SK-N-SH (cell line): ENCODE measurements at regions not wholly inside any gene's neighbourhood (a gene's known extent, or its start where the extent isn't known, plus 50 kb on each side); places are given as distances from the start of the nearest gene placed in this dataset.

ENCODE experiments used
- CTCF ChIA-PET: fragments of 300-600, 350-600 bp; formaldehyde crosslinking; extraction: SDS; loops from one replicate; lab custom pipeline; 2021; lab: Yijun Ruan, JAX
- POLR2A ChIA-PET: fragments of 350-600 bp; sonication (Branson Sonifier 250); formaldehyde crosslinking; extraction: SDS; loops from one replicate; lab custom pipeline; 2020; ENCODE audit warnings: antibody characterized with exemption, inconsistent platforms; lab: Yijun Ruan, JAX
- DNase-seq: peaks from one replicate; pipeline ENCODE4 v3.0.0; 2012
- H2AFZ ChIP-seq: fragments of 200-600 bp; sonication (generic); 2 replicates; pipeline ENCODE4 v1.8.1; 2016; ENCODE audit warnings: antibody characterized with exemption, mild to moderate bottlenecking, low read depth
- H3F3A ChIP-seq: fragments of 200-600 bp; sonication (generic); replicated peaks from 2 replicates; pipeline ENCODE3; 2016; ENCODE audit warnings: antibody characterized with exemption, mild to moderate bottlenecking; ENCODE audit not compliant: insufficient read depth
- H3K27ac ChIP-seq, 2 experiments: fragments of 200-500 bp in 1 of 2; fragments of 200-600 bp in 1 of 2; sonication (Bioruptor generic) in 1 of 2; sonication (generic), shearing (Covaris generic) in 1 of 2; 2 replicates each; pipeline versions ENCODE4 v1.5.1 to v1.6.1; 2014 to 2016; ENCODE audit warnings: low read depth in 2 of 2, inconsistent platforms in 1 of 2, low read length in 1 of 2, mild to moderate bottlenecking in 1 of 2, mixed read lengths in 1 of 2
- H3K27me3 ChIP-seq: fragments of 200-600 bp; sonication (generic), shearing (Covaris generic); 2 replicates; pipeline ENCODE4 v1.6.1; 2016; ENCODE audit warnings: mixed run types; ENCODE audit not compliant: insufficient read depth
- H3K36me3 ChIP-seq, 2 experiments: fragments of 200-500 bp in 1 of 2; fragments of 200-600 bp in 1 of 2; sonication (Bioruptor generic) in 1 of 2; sonication (generic) in 1 of 2; replicated peaks in 1 of 2; 2 replicates each; pipeline versions ENCODE3 to v1.5.1; 2014 to 2016; ENCODE audit warnings: low read length in 1 of 2, mild to moderate bottlenecking in 1 of 2; ENCODE audit not compliant: insufficient read depth in 2 of 2, control insufficient read depth in 1 of 2
- H3K4me1 ChIP-seq, 2 experiments: fragments of 200-500 bp in 1 of 2; fragments of 200-600 bp in 1 of 2; sonication (Bioruptor generic) in 1 of 2; sonication (generic), shearing (Covaris generic) in 1 of 2; 2 replicates each; pipeline versions ENCODE4 v1.5.1 to v1.6.1; 2014 to 2016; ENCODE audit warnings: low read depth in 1 of 2, low read length in 1 of 2, mixed run types in 1 of 2; ENCODE audit not compliant: insufficient read depth in 2 of 2, control insufficient read depth in 1 of 2
- H3K4me2 ChIP-seq: fragments of 200-600 bp; sonication (generic), shearing (Covaris generic); 2 replicates; pipeline ENCODE4 v1.6.1; 2017; ENCODE audit warnings: mixed run types
- H3K4me3 ChIP-seq, 2 experiments: fragments of 200-500 bp in 1 of 2; fragments of 200-600 bp in 1 of 2; sonication (Bioruptor generic) in 1 of 2; sonication (generic), shearing (Covaris generic) in 1 of 2; 2 replicates each; pipeline versions ENCODE4 v1.5.1 to v1.8.1; 2014 to 2016; ENCODE audit warnings: low read depth in 2 of 2, inconsistent platforms in 1 of 2, low read length in 1 of 2, mild to moderate bottlenecking in 1 of 2, mixed read lengths in 1 of 2, moderate library complexity in 1 of 2
- H3K79me2 ChIP-seq: fragments of 200-600 bp; sonication (generic); 2 replicates; pipeline ENCODE4 v1.8.1; 2017; ENCODE audit warnings: mild to moderate bottlenecking; ENCODE audit not compliant: insufficient read depth
- H3K9ac ChIP-seq: fragments of 200-600 bp; sonication (generic); 2 replicates; pipeline ENCODE4 v1.6.1; 2017; ENCODE audit warnings: mixed run types
- H3K9me2 ChIP-seq: fragments of 200-600 bp; sonication (generic); 2 replicates; pipeline ENCODE4 v1.6.1; 2017; ENCODE audit warnings: mixed run types
- H3K9me3 ChIP-seq: fragments of 200-600 bp; sonication (generic); 2 replicates; pipeline ENCODE4 v1.6.1; 2017; ENCODE audit warnings: mixed run types, mild to moderate bottlenecking, moderate library complexity
- H4K20me1 ChIP-seq: fragments of 200-600 bp; sonication (generic); 2 replicates; pipeline ENCODE4 v1.6.1; 2017; ENCODE audit warnings: mild to moderate bottlenecking, mixed run types; ENCODE audit not compliant: insufficient read depth
- ELF1 ChIP-seq: IDR thresholded peaks from 2 replicates; pipeline ENCODE4 v1.4.0; 2012
- EZH2phosphoT487 ChIP-seq: fragments of 200-600 bp; sonication (generic); IDR thresholded peaks from 2 replicates; pipeline ENCODE4 v1.6.1; 2017; ENCODE audit warnings: low read depth, mixed run types, mild to moderate bottlenecking, antibody characterized with exemption, moderate library complexity, borderline replicate concordance
- MEF2A ChIP-seq: IDR thresholded peaks from 2 replicates; pipeline ENCODE4 v1.4.0; 2012; ENCODE audit warnings: low read depth, borderline replicate concordance
- MXI1 ChIP-seq: IDR thresholded peaks from 2 replicates; pipeline ENCODE4 v1.6.1; 2012; ENCODE audit warnings: mild to moderate bottlenecking, low read depth, low read length, improper control_type of control experiment
- RAD21 ChIP-seq: IDR thresholded peaks from 2 replicates; pipeline ENCODE4 v1.6.1; 2012; ENCODE audit warnings: mild to moderate bottlenecking, low read length
- RCOR1 ChIP-seq: fragments of 150-350 bp; IDR thresholded peaks from 2 replicates; pipeline ENCODE4 v1.6.1; 2017; ENCODE audit warnings: antibody characterized with exemption, low read length
- SIN3A ChIP-seq: IDR thresholded peaks from 2 replicates; pipeline ENCODE4 v1.6.1; 2012; ENCODE audit warnings: low read depth, mild to moderate bottlenecking, low read length, moderate library complexity, borderline replicate concordance
- TEAD4 ChIP-seq: IDR thresholded peaks from 2 replicates; pipeline ENCODE4 v1.4.0; 2012; ENCODE audit warnings: mild to moderate bottlenecking, borderline replicate concordance; ENCODE audit not compliant: insufficient read depth
- WGBS: methylation state at CpG from one replicate; pipeline ENCODE4 v1.1.6; 2017; ENCODE audit warnings: low lambda C conversion rate; 5-methylcytosine and 5-hydroxymethylcytosine counted together
- TF ChIP-seq, protein P1 (sequence below): fragments of 200-600 bp; sonication (generic); IDR thresholded peaks from 2 replicates; pipeline ENCODE4 v1.6.1; 2017; ENCODE audit warnings: antibody characterized with exemption, mild to moderate bottlenecking, moderate library complexity
- TF ChIP-seq, protein P2 (sequence below): IDR thresholded peaks from 2 replicates; pipeline ENCODE4 v1.4.0; 2012; ENCODE audit warnings: low read depth, borderline replicate concordance
- TF ChIP-seq, protein P3 (sequence below): IDR thresholded peaks from 2 replicates; pipeline ENCODE4 v1.4.0; 2012; ENCODE audit warnings: low read depth
- TF ChIP-seq, protein P4 (sequence below): fragments of 150-350 bp; IDR thresholded peaks from 2 replicates; pipeline ENCODE4 v1.6.1; 2016; ENCODE audit warnings: mild to moderate bottlenecking, low read depth, low read length

DNA sequence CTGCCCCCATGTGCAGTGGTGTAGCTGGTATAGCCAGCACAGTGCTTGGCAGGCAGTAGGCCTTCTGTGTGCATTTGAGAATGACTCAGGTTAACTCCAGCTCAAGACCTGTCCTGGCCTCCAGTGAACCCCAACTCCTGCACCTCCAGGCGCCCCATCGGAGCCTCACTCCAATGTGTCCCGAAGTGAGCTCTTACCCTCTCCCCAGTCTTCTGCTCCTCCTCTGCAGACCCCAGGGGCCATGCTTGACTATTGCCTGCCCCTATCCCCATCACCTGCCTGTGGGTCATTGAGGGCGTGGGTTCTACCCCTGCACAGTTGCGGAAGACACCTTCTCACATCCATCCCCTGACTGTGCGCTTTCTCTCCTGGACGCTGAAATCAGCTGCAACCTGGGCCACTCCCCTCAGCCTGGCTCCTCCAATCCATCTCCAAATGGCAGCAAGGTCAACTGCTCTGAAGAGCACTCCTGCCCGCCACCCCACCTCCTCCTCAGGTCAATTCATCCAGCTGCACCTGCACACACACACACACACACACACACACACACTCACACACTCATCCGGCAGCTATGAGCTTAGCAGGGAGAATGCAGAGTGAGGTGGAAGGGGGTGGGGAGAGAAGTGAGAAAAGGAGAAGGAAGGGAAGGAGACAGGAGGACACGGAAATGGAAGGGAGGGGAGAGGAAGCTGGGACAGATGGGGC is 130.3 kb upstream of the GLI2 start (continued):
- TF ChIP-seq SIN3A (no peak), RAD21 (no peak)

DNA sequence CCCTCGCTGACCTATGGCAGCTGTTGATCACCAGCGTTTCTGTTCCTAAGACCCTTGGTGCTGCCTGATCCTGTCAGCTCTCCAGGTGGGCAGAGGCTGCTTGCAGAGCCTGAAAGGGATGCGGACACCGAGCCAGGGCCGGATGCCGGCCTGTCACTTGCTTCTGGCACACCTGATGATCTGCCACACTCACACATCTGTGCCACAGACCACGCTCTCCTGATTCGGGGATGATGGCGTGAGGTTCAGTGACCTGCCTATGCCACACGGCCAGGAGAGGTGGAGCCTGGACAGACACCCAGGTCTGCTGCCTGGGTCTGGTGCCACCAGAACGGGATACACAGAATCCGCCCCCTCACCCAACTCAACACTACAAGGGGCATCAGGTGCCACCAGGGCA is 129.4 kb upstream of the GLI2 start:
- Histone ChIP-seq H3K4me1 (no peaks in the 10 kb centered on the region), H3K27ac (no peak overlapping the region), H3K4me2 (no peak overlapping the region), H3K9me3 (no peaks in the 10 kb centered on the region), H3K27me3 (no peaks in the 10 kb centered on the region; the same call in 1 of the 2 replicates), H2AFZ (no peak overlapping the region), H3K9ac (no peak overlapping the region), H4K20me1 (no peaks in the 10 kb centered on the region), H3K9me2 (no peaks in the 10 kb centered on the region), H3K36me3 (no peaks in the 10 kb centered on the region), H3F3A (no peaks in the 10 kb centered on the region), H3K4me3 (no peak overlapping the region), H3K79me2 (no peaks in the 10 kb centered on the region)
- CTCF ChIA-PET: interaction anchor here (1.1 kb wide), 1 partner anchor 293 kb away, joined by 3 read pairs; no protein-coding TSS in a partner anchor
- POLR2A ChIA-PET: no interaction called here
- TF ChIP-seq, protein P1, sequence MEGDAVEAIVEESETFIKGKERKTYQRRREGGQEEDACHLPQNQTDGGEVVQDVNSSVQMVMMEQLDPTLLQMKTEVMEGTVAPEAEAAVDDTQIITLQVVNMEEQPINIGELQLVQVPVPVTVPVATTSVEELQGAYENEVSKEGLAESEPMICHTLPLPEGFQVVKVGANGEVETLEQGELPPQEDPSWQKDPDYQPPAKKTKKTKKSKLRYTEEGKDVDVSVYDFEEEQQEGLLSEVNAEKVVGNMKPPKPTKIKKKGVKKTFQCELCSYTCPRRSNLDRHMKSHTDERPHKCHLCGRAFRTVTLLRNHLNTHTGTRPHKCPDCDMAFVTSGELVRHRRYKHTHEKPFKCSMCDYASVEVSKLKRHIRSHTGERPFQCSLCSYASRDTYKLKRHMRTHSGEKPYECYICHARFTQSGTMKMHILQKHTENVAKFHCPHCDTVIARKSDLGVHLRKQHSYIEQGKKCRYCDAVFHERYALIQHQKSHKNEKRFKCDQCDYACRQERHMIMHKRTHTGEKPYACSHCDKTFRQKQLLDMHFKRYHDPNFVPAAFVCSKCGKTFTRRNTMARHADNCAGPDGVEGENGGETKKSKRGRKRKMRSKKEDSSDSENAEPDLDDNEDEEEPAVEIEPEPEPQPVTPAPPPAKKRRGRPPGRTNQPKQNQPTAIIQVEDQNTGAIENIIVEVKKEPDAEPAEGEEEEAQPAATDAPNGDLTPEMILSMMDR: no peak
- TF ChIP-seq, protein P2, sequence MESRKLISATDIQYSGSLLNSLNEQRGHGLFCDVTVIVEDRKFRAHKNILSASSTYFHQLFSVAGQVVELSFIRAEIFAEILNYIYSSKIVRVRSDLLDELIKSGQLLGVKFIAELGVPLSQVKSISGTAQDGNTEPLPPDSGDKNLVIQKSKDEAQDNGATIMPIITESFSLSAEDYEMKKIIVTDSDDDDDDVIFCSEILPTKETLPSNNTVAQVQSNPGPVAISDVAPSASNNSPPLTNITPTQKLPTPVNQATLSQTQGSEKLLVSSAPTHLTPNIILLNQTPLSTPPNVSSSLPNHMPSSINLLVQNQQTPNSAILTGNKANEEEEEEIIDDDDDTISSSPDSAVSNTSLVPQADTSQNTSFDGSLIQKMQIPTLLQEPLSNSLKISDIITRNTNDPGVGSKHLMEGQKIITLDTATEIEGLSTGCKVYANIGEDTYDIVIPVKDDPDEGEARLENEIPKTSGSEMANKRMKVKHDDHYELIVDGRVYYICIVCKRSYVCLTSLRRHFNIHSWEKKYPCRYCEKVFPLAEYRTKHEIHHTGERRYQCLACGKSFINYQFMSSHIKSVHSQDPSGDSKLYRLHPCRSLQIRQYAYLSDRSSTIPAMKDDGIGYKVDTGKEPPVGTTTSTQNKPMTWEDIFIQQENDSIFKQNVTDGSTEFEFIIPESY: no peak
- TF ChIP-seq ELF1 (no peak), EZH2phosphoT487 (no peak), MEF2A (no peak), RCOR1 (no peak), TEAD4 (no peak), MXI1 (no peak)
- TF ChIP-seq, protein P3, sequence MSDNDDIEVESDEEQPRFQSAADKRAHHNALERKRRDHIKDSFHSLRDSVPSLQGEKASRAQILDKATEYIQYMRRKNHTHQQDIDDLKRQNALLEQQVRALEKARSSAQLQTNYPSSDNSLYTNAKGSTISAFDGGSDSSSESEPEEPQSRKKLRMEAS: no peak
- TF ChIP-seq, protein P4, sequence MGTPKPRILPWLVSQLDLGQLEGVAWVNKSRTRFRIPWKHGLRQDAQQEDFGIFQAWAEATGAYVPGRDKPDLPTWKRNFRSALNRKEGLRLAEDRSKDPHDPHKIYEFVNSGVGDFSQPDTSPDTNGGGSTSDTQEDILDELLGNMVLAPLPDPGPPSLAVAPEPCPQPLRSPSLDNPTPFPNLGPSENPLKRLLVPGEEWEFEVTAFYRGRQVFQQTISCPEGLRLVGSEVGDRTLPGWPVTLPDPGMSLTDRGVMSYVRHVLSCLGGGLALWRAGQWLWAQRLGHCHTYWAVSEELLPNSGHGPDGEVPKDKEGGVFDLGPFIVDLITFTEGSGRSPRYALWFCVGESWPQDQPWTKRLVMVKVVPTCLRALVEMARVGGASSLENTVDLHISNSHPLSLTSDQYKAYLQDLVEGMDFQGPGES: no peak
- DNase-seq: no peak
- 38% methylated on average over 10 of the region's 12 CpGs for WGBS
